ENCODE measurements at regions not wholly inside any gene's neighbourhood (a gene's known extent, or its start where the extent isn't known, plus 50 kb on each side); places are given as distances from the start of the nearest gene placed in this dataset.

- no peak for TF ChIP-seq ZNF654 (tag by site-specific recombination; IDR thresholded peaks at IDR 0.05; ENCODE audit: low read depth)
- TF ChIP-seq ZNF433 (tag by site-specific recombination; IDR thresholded peaks at IDR 0.05; ENCODE audit: low read depth): no peak
- no peak for TF ChIP-seq TRIM28 (IDR thresholded peaks at IDR 0.05; ENCODE audit: borderline replicate concordance, low read length)
- TF ChIP-seq ZNF174 (tag by site-specific recombination; IDR thresholded peaks at IDR 0.05): no peak
- TF ChIP-seq ZNF202 (tag by site-specific recombination; IDR thresholded peaks at IDR 0.05; ENCODE audit: borderline replicate concordance): no peak
- no peak for TF ChIP-seq ZNF621 (tag by site-specific recombination; IDR thresholded peaks at IDR 0.05)
- no peak for TF ChIP-seq ZNF658 (tag by site-specific recombination; IDR thresholded peaks at IDR 0.05)
- TF ChIP-seq SP7 (tag by site-specific recombination; IDR thresholded peaks at IDR 0.05): peak; percentile 92
- no peak for TF ChIP-seq ZNF214 (tag by site-specific recombination; IDR thresholded peaks at IDR 0.05; ENCODE audit: borderline replicate concordance)
- no peak for TF ChIP-seq REPIN1 (tag by site-specific recombination; IDR thresholded peaks at IDR 0.05; ENCODE audit: low read depth)
- no peak for TF ChIP-seq ZNF391 (tag by site-specific recombination; IDR thresholded peaks at IDR 0.05; ENCODE audit: borderline replicate concordance, low read depth)
- peak; percentile 37 for TF ChIP-seq ZFHX2 (tag by site-specific recombination; conservative IDR thresholded peaks at IDR 0.05)
- no peak for TF ChIP-seq PRDM6 (tag by site-specific recombination; IDR thresholded peaks at IDR 0.05)
- TF ChIP-seq ZBTB26 (tag by site-specific recombination; optimal IDR thresholded peaks at IDR 0.05): no peak
- TF ChIP-seq ZNF24 (tag by site-specific recombination; IDR thresholded peaks at IDR 0.05): no peak
- no peak for TF ChIP-seq ZNF600 (tag by site-specific recombination; IDR thresholded peaks at IDR 0.05)
- no peak for TF ChIP-seq ZNF48 (tag by site-specific recombination; IDR thresholded peaks at IDR 0.05)
Measured at GRCh38 chr2:55119711-55120487, 69.6 kb upstream of the RTN4 start (continued).

DNA sequence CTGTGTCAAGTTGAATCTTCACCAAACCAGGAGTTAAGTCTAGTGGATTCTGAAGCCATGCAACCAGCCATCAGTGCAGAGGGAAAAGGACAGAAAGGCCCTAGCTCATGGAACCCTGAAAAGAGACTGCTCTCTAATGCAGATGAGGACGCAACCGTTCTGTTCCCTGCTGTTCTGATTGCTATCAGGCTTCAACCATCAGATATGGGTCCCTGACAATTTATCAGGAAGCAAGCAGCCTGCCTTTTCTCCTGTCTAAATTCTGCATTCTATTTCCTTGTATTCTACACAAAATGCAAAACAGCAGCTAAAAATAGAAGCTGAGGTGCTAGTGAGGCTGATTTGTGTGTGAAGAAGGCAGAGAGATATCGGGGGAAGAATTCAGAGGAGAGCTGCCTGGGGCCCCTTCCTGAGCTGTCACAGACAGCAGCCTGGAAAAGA is 68.4 kb upstream of the RTN4 start:
- no peaks in the 10 kb centered on the region for H3K9me3 ChIP-seq (ENCODE audit: control insufficient read depth, insufficient read depth, low read depth, low read length)
- ChIA-PET CTCF (interaction anchor here (0.5 to 1.0 kb wide), 3 partner anchors 35 to 228 kb away, joined by 3 to 4 read pairs (median 3); no protein-coding TSS in a partner anchor), POLR2A (interaction anchor here (1.5 kb wide), 1 partner anchor 68 kb away, joined by 5 read pairs; the partner anchor contains the start of gene RTN4)
- H3K4me3 ChIP-seq (ENCODE audit: low read depth, low read length): no peak overlapping the region
- no peak overlapping the region for H3K27ac ChIP-seq (ENCODE audit: extremely low read depth, low read depth, low read length)
- H3K4me1 ChIP-seq (ENCODE audit: control insufficient read depth, insufficient read depth, low read length): peaks cover 7% of the 10 kb centered on the region; the same call in 1 of the 2 replicates
- no peaks in the 10 kb centered on the region for H3K36me3 ChIP-seq (ENCODE audit: control insufficient read depth in 2 of 2, insufficient read depth in 1 of 2, low read length in 2 of 2)
- TF ChIP-seq, protein P1, sequence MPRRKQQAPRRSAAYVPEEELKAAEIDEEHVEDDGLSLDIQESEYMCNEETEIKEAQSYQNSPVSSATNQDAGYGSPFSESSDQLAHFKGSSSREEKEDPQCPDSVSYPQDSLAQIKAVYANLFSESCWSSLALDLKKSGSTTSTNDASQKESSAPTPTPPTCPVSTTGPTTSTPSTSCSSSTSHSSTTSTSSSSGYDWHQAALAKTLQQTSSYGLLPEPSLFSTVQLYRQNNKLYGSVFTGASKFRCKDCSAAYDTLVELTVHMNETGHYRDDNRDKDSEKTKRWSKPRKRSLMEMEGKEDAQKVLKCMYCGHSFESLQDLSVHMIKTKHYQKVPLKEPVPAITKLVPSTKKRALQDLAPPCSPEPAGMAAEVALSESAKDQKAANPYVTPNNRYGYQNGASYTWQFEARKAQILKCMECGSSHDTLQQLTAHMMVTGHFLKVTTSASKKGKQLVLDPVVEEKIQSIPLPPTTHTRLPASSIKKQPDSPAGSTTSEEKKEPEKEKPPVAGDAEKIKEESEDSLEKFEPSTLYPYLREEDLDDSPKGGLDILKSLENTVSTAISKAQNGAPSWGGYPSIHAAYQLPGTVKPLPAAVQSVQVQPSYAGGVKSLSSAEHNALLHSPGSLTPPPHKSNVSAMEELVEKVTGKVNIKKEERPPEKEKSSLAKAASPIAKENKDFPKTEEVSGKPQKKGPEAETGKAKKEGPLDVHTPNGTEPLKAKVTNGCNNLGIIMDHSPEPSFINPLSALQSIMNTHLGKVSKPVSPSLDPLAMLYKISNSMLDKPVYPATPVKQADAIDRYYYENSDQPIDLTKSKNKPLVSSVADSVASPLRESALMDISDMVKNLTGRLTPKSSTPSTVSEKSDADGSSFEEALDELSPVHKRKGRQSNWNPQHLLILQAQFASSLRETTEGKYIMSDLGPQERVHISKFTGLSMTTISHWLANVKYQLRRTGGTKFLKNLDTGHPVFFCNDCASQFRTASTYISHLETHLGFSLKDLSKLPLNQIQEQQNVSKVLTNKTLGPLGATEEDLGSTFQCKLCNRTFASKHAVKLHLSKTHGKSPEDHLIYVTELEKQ (tag by site-specific recombination; IDR thresholded peaks at IDR 0.05; ENCODE audit: borderline replicate concordance): no peak
- TF ChIP-seq ZFP3 (tag by site-specific recombination; IDR thresholded peaks at IDR 0.05; ENCODE audit: low read depth) (no peak), ZNF549 (tag by site-specific recombination; IDR thresholded peaks at IDR 0.05) (no peak), SP3 (tag by site-specific recombination; IDR thresholded peaks at IDR 0.05) (no peak), ZBTB11 (tag by site-specific recombination; conservative IDR thresholded peaks at IDR 0.05; ENCODE audit: low read depth) (no peak)
- TF ChIP-seq, protein P2, sequence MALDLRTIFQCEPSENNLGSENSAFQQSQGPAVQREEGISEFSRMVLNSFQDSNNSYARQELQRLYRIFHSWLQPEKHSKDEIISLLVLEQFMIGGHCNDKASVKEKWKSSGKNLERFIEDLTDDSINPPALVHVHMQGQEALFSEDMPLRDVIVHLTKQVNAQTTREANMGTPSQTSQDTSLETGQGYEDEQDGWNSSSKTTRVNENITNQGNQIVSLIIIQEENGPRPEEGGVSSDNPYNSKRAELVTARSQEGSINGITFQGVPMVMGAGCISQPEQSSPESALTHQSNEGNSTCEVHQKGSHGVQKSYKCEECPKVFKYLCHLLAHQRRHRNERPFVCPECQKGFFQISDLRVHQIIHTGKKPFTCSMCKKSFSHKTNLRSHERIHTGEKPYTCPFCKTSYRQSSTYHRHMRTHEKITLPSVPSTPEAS (tag by site-specific recombination; IDR thresholded peaks at IDR 0.05): no peak
- TF ChIP-seq, protein P3, sequence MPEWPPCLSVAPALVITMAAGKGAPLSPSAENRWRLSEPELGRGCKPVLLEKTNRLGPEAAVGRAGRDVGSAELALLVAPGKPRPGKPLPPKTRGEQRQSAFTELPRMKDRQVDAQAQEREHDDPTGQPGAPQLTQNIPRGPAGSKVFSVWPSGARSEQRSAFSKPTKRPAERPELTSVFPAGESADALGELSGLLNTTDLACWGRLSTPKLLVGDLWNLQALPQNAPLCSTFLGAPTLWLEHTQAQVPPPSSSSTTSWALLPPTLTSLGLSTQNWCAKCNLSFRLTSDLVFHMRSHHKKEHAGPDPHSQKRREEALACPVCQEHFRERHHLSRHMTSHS (tag by site-specific recombination; IDR thresholded peaks at IDR 0.05): no peak

Measured in HEK293 (cell line).